ENCODE measurements at regions not wholly inside any gene's neighbourhood (a gene's known extent, or its start where the extent isn't known, plus 50 kb on each side); places are given as distances from the start of the nearest gene placed in this dataset.

GRCh38 chr6:50214937-50215336 is 165.2 kb upstream of the DEFB112 start:
- BruUV-seq (replicated peaks) = no TSS peak
- Histone ChIP-seq H3K9me3 (ENCODE audit: control insufficient read depth, insufficient read depth, low read depth, low read length) (no peaks in the 10 kb centered on the region), H3K4me1 (ENCODE audit: control insufficient read depth, insufficient read depth, low read length) (no peaks in the 10 kb centered on the region), H3K36me3 (ENCODE audit: control insufficient read depth, insufficient read depth, low read length) (no peaks in the 10 kb centered on the region), H3K27ac (ENCODE audit: low read length) (no peak overlapping the region), H3K27me3 (ENCODE audit: control insufficient read depth, insufficient read depth, low read length) (no peaks in the 10 kb centered on the region), H3K4me3 (ENCODE audit: low read depth in 2 of 2, low read length in 2 of 2) (no peak overlapping the region)
- no peak for ATAC-seq
- TF ChIP-seq REST (IDR thresholded peaks at IDR 0.05; ENCODE audit: insufficient read depth in 1 of 2, low read depth in 2 of 2, low read length in 1 of 2) (no peak), CTCF (IDR thresholded peaks at IDR 0.05) (no peak), SIN3A (IDR thresholded peaks at IDR 0.05; ENCODE audit: borderline replicate concordance, insufficient read depth, low read depth, low read length) (no peak), POLR2AphosphoS5 (IDR thresholded peaks at IDR 0.05; ENCODE audit: low read depth, low read length) (no peak), TCF7L2 (IDR thresholded peaks at IDR 0.05; ENCODE audit: low read depth, low read length) (no peak)
- intact Hi-C loops (cut with micrococcal nuclease; ENCODE audit: unreplicated experiment) = no loop called here
- CTCF ChIA-PET = no interaction called here
- POLR2A ChIA-PET = no interaction called here
- in situ Hi-C loops (cut with HindIII; ENCODE audit: low pct_unique_long_range_greater_than_20kb, low sequenced_read_pairs) = no loop called here
- DNase-seq (ENCODE audit: low read depth, low spot score) = no peak

GRCh38 chr6:50217841-50218240 is 168.1 kb upstream of the DEFB112 start:
- intact Hi-C loops (cut with micrococcal nuclease; ENCODE audit: unreplicated experiment) = no loop called here
- ATAC-seq = no peak
- in situ Hi-C loops (cut with HindIII; ENCODE audit: low pct_unique_long_range_greater_than_20kb, low sequenced_read_pairs) = no loop called here
- POLR2A ChIA-PET = no interaction called here
- Histone ChIP-seq H3K36me3 (ENCODE audit: control insufficient read depth, insufficient read depth, low read length) (no peaks in the 10 kb centered on the region), H3K4me3 (ENCODE audit: low read depth in 2 of 2, low read length in 2 of 2) (no peak overlapping the region), H3K4me1 (ENCODE audit: control insufficient read depth, insufficient read depth, low read length) (no peaks in the 10 kb centered on the region), H3K9me3 (ENCODE audit: control insufficient read depth, insufficient read depth, low read depth, low read length) (no peaks in the 10 kb centered on the region), H3K27ac (ENCODE audit: low read length) (no peak overlapping the region), H3K27me3 (ENCODE audit: control insufficient read depth, insufficient read depth, low read length) (no peaks in the 10 kb centered on the region)
- CTCF ChIA-PET = no interaction called here
- DNase-seq (ENCODE audit: low read depth, low spot score) = no peak
- no TSS peak for BruUV-seq (replicated peaks)
- TF ChIP-seq SIN3A (IDR thresholded peaks at IDR 0.05; ENCODE audit: borderline replicate concordance, insufficient read depth, low read depth, low read length) (no peak), CTCF (IDR thresholded peaks at IDR 0.05) (no peak), TCF7L2 (IDR thresholded peaks at IDR 0.05; ENCODE audit: low read depth, low read length) (no peak), POLR2AphosphoS5 (IDR thresholded peaks at IDR 0.05; ENCODE audit: low read depth, low read length) (no peak), REST (IDR thresholded peaks at IDR 0.05; ENCODE audit: insufficient read depth in 1 of 2, low read depth in 2 of 2, low read length in 1 of 2) (no peak)
